ENCODE measurements at regions not wholly inside any gene's neighbourhood (a gene's known extent, or its start where the extent isn't known, plus 50 kb on each side); places are given as distances from the start of the nearest gene placed in this dataset.

DNA sequence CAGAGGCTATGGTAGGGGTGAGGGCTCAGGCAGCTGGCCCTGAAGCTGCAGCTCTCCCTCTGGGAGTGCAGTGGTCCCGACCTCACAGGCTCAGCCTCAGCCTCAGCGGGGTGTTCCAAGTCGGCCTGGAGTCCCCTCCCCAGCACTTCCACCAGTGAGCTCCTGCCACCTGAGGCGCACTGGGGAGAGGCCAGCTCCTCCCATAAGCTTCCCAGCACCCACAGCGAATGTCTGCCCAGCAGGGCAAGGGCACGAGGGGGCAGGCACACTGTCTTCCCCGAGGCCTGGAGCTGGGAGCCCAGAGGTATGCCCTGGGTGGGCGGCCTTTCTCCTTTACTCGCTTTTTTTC, 53.2 kb upstream of the SLCO4A1 start:
- no peaks in the 10 kb centered on the region; the same call in 1 of the 2 replicates for H3K27me3 ChIP-seq
- no peaks in the 10 kb centered on the region for H3K9me3 ChIP-seq
- TF ChIP-seq, protein P1, sequence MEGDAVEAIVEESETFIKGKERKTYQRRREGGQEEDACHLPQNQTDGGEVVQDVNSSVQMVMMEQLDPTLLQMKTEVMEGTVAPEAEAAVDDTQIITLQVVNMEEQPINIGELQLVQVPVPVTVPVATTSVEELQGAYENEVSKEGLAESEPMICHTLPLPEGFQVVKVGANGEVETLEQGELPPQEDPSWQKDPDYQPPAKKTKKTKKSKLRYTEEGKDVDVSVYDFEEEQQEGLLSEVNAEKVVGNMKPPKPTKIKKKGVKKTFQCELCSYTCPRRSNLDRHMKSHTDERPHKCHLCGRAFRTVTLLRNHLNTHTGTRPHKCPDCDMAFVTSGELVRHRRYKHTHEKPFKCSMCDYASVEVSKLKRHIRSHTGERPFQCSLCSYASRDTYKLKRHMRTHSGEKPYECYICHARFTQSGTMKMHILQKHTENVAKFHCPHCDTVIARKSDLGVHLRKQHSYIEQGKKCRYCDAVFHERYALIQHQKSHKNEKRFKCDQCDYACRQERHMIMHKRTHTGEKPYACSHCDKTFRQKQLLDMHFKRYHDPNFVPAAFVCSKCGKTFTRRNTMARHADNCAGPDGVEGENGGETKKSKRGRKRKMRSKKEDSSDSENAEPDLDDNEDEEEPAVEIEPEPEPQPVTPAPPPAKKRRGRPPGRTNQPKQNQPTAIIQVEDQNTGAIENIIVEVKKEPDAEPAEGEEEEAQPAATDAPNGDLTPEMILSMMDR (IDR thresholded peaks at IDR 0.05; ENCODE audit: low read depth, low read length), result no peak
- H3K36me3 ChIP-seq, result no peaks in the 10 kb centered on the region
- H3K4me3 ChIP-seq (ENCODE audit: low read depth, low read length), result no peak overlapping the region
- DNase-seq, result no peak
- H3K4me1 ChIP-seq, result no peaks in the 10 kb centered on the region

GRCh38 chr20:62589720-62590119, 52.6 kb upstream of the SLCO4A1 start:
- Histone ChIP-seq H3K9me3 (no peaks in the 10 kb centered on the region), H3K27me3 (peaks cover 6% of the 10 kb centered on the region; the same call in 1 of the 2 replicates), H3K4me1 (no peaks in the 10 kb centered on the region), H3K36me3 (no peaks in the 10 kb centered on the region), H3K4me3 (ENCODE audit: low read depth, low read length) (no peak overlapping the region)
- no peak for DNase-seq
- TF ChIP-seq, protein P1 (IDR thresholded peaks at IDR 0.05; ENCODE audit: low read depth, low read length), result no peak

GRCh38 chr20:62590309-62591121, 51.8 kb upstream of the SLCO4A1 start:
- H3K36me3 ChIP-seq, result no peaks in the 10 kb centered on the region
- H3K4me3 ChIP-seq (ENCODE audit: low read depth, low read length), result no peak overlapping the region
- DNase-seq, result no peak
- no peaks in the 10 kb centered on the region for H3K4me1 ChIP-seq
- H3K9me3 ChIP-seq, result no peaks in the 10 kb centered on the region
- peaks cover 12% of the 10 kb centered on the region for H3K27me3 ChIP-seq
- TF ChIP-seq, protein P1 (IDR thresholded peaks at IDR 0.05; ENCODE audit: low read depth, low read length), result no peak

DNA sequence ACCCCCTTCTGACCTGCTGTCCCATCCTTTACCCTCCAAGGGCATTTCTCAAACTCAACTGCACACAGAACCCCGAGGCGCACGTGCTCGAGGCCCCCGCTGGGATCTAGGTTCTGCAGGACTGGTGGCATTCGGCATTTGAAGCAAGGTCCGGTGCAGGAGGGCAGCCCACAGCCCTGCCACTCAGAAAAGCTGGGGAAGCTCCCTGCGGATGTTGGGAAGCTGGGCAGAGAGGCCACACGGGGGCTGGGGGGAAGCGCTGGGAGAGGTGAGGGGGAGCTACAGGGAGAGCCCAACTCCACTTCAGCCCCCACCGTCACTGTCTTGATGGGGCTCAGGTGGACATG, 51.2 kb upstream of the SLCO4A1 start:
- H3K27me3 ChIP-seq, result peaks cover 15% of the 10 kb centered on the region
- no peaks in the 10 kb centered on the region for H3K4me1 ChIP-seq
- DNase-seq, result no peak
- H3K9me3 ChIP-seq, result no peaks in the 10 kb centered on the region
- H3K4me3 ChIP-seq (ENCODE audit: low read depth, low read length), result no peak overlapping the region
- no peaks in the 10 kb centered on the region for H3K36me3 ChIP-seq
- TF ChIP-seq, protein P1 (IDR thresholded peaks at IDR 0.05; ENCODE audit: low read depth, low read length), result no peak

GRCh38 chr20:62591591-62591990, 50.7 kb upstream of the SLCO4A1 start:
- DNase-seq, result no peak
- TF ChIP-seq, protein P1 (IDR thresholded peaks at IDR 0.05; ENCODE audit: low read depth, low read length), result no peak
- H3K4me3 ChIP-seq (ENCODE audit: low read depth, low read length), result no peak overlapping the region
- peaks cover 20% of the 10 kb centered on the region for H3K27me3 ChIP-seq
- H3K36me3 ChIP-seq, result no peaks in the 10 kb centered on the region
- no peaks in the 10 kb centered on the region for H3K9me3 ChIP-seq
- no peaks in the 10 kb centered on the region for H3K4me1 ChIP-seq

Measured in BE2C (cell line).